IPS-20b (cell line): ENCODE measurements at regions not wholly inside any gene's neighbourhood (a gene's known extent, or its start where the extent isn't known, plus 50 kb on each side); places are given as distances from the start of the nearest gene placed in this dataset.
"Not testable (repeated sequence)": the region's sequence is repeated elsewhere in the genome, so short reads cannot be mapped to it uniquely, and the experiment has no call there.

Experiments
- H3K27ac ChIP-seq: one replicate; pipeline ENCODE4 v1.5.1; 2013; ENCODE audit warnings: low read length
- H3K27me3 ChIP-seq: 2 replicates; pipeline ENCODE4 v1.6.1; 2013; ENCODE audit warnings: mild to moderate bottlenecking, low read length, inconsistent platforms; ENCODE audit not compliant: insufficient read depth
- H3K36me3 ChIP-seq: 2 replicates; pipeline ENCODE4 v1.6.1; 2013; ENCODE audit warnings: low read depth, mild to moderate bottlenecking, inconsistent platforms, low read length, moderate library complexity; ENCODE audit not compliant: insufficient read depth
- H3K4me1 ChIP-seq: 2 replicates; pipeline ENCODE4 v1.6.1; 2013; ENCODE audit warnings: mild to moderate bottlenecking, control low read depth, inconsistent platforms, low read length, moderate library complexity; ENCODE audit not compliant: insufficient read depth
- H3K4me3 ChIP-seq: 2 replicates; pipeline ENCODE4 v1.5.1; 2013; ENCODE audit warnings: mild to moderate bottlenecking, low read length, inconsistent platforms
- H3K9ac ChIP-seq: 2 replicates; pipeline ENCODE4 v1.6.1; 2013; ENCODE audit warnings: low read depth, mild to moderate bottlenecking, inconsistent platforms, low read length, moderate library complexity
- H3K9me3 ChIP-seq: 2 replicates; pipeline ENCODE4 v1.6.1; 2013; ENCODE audit warnings: mild to moderate bottlenecking, low read depth, low read length, inconsistent platforms; ENCODE audit not compliant: insufficient read depth

DNA sequence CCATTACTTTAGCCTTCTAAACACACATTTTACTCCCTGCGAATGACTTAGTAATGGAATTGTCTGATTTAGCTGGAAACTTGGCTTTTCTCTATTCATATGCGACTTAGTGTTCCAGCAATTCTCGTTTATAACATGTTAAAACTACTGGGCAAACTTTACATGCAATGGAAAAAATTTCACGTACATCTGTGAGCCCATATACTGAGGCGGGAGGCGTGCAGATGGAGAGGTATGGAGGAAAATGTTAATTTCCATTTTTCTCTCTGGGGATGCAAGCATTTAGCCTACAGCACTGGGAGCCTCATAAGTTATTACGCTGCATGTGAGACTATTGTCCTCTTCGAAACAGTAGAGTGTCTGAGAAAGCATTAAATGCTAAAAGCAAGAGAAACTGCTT, 591.5 kb upstream of the ANKRD30A start:
- H3K4me3 ChIP-seq = no peak overlapping the region
- no peaks in the 10 kb centered on the region for H3K4me1 ChIP-seq
- peaks cover 12% of the 10 kb centered on the region for H3K9me3 ChIP-seq
- H3K36me3 ChIP-seq = no peaks in the 10 kb centered on the region
- H3K27ac ChIP-seq = no peak overlapping the region
- no peaks in the 10 kb centered on the region for H3K27me3 ChIP-seq
- H3K9ac ChIP-seq = no peak overlapping the region

DNA sequence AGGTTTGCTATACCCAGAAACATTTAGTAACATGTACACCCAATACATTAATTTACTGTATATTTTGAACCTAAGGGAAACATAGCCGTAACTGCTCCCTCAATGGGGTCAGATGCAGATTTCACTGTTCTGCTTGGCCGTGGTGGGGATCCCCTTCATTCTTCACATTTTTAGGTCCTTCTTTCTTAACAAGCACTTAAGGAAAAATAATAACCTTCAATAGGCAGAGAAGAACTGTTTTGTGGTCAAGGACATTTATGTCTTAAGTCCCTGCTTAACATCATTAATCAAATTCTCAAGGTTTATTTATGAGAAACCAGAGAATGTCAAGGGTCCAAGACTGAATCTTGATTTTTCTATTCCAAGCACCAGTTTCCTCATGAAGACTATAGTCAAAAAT, 592.1 kb upstream of the ANKRD30A start:
- Histone ChIP-seq H3K4me3 (no peak overlapping the region), H3K9ac (no peak overlapping the region), H3K27me3 (no peaks in the 10 kb centered on the region), H3K9me3 (peaks cover 12% of the 10 kb centered on the region), H3K27ac (no peak overlapping the region), H3K36me3 (no peaks in the 10 kb centered on the region), H3K4me1 (no peaks in the 10 kb centered on the region)

DNA sequence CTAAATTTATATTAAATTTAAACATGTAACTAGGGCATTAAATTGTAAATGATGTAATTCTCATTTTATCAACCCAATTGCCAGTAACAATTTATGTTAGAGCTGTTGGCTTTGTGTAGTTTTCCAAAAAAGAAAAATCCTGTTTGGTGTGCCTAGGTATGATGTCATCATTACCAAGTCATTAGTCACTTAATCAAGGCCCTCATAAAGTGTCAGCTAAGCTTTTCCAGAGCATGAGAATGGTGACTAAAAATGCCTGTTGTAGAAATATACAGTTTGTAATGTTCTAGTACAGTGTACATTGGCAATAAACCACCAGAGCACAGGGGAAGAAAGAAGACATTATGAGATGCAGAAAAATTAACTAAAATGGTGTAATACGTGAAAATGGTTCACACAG, 593.8 kb upstream of the ANKRD30A start:
- Histone ChIP-seq H3K4me3 (no peak overlapping the region), H3K36me3 (no peaks in the 10 kb centered on the region), H3K9me3 (peaks cover 12% of the 10 kb centered on the region), H3K9ac (no peak overlapping the region), H3K27ac (no peak overlapping the region), H3K27me3 (no peaks in the 10 kb centered on the region), H3K4me1 (no peaks in the 10 kb centered on the region)

DNA sequence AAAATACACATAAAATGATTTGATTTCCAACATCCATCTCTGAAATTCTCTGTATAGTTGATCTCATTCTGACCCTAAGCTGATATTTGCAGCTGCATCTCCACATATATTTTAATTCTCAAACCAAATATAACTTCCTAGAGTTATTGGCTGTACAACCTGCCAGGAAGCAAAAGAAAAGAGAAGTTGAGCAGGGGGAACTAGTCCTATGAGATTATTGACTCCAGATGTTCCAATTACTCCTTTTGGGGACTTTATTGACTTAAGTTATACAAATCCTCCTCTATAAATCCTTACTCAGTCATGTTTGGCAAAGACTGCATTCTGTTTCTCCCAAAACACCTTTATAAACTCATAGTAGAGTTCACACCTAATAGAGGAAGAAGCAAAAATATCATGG, 599.4 kb upstream of the ANKRD30A start:
- Histone ChIP-seq H3K9ac (no peak overlapping the region), H3K4me3 (no peak overlapping the region), H3K27ac (no peak overlapping the region), H3K4me1 (no peaks in the 10 kb centered on the region), H3K27me3 (no peaks in the 10 kb centered on the region), H3K36me3 (no peaks in the 10 kb centered on the region), H3K9me3 (peaks cover 12% of the 10 kb centered on the region)

DNA sequence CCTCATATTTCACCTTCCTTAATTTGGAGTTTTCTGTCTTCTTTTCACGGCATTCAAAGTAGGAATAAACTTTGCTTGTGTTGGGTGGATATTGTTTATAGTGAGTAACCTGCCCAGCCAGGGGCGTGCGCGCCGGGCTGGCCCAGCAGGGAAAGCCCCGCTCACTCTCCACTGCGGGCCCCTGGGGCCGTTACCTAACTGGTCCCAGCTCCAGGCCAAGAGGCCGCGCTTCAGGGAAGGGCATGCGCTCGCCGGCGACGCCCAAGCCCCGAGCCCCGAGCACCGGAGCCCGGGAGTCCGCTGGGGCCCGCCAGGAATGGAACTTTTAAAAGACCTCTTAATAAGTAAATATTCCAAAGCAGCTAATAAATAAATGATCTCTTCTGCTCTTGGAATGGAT, 601.3 kb upstream of the ANKRD30A start:
- H3K4me1 ChIP-seq, H3K36me3 ChIP-seq, H3K9me3 ChIP-seq, H3K27ac ChIP-seq, H3K27me3 ChIP-seq, H3K4me3 ChIP-seq, H3K9ac ChIP-seq: not testable (repeated sequence)

DNA sequence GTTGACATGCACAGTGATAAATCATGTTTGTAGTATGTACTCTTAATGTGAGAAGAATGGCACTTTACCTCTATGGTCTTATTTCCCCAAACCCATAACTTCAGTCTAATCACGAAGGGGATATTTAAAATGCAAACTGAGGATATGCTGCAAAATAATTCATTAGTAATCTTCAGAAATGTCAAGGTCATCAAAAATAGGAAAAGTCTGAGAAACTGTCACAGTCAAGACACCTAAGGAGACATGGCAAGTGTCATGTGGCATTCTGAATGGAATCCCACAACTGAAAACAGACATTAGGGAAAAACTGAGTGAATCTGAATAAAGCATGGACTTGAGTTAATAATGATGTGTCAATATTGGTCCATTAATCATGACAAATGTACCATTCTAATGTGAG, 605.5 kb upstream of the ANKRD30A start:
- no peaks in the 10 kb centered on the region for H3K36me3 ChIP-seq
- H3K4me3 ChIP-seq = no peak overlapping the region
- no peaks in the 10 kb centered on the region for H3K4me1 ChIP-seq
- H3K9me3 ChIP-seq = no peaks in the 10 kb centered on the region
- H3K27me3 ChIP-seq = no peaks in the 10 kb centered on the region
- no peak overlapping the region for H3K27ac ChIP-seq
- no peak overlapping the region for H3K9ac ChIP-seq

DNA sequence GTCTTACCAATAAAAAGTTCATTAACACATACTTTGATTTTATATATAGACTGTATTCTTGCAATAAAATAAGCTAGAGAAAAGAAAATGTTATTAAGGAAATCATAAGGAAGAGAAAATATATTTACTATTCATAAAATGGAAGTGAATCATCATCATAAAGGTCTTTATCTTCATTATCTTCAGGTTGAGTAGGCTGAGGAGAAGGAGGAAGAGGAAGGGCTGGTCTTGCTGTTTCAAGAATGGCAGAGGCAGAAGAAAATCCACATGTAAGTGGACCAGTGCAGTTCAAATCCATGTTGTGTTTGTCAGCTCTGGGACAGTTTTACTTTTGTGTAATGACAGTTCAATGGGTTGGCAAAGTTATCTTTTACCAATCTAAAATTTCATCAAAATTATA, 609.1 kb upstream of the ANKRD30A start:
- Histone ChIP-seq H3K27ac (no peak overlapping the region), H3K27me3 (no peaks in the 10 kb centered on the region), H3K9ac (no peak overlapping the region), H3K9me3 (no peaks in the 10 kb centered on the region), H3K4me1 (no peaks in the 10 kb centered on the region), H3K4me3 (no peak overlapping the region), H3K36me3 (no peaks in the 10 kb centered on the region)

DNA sequence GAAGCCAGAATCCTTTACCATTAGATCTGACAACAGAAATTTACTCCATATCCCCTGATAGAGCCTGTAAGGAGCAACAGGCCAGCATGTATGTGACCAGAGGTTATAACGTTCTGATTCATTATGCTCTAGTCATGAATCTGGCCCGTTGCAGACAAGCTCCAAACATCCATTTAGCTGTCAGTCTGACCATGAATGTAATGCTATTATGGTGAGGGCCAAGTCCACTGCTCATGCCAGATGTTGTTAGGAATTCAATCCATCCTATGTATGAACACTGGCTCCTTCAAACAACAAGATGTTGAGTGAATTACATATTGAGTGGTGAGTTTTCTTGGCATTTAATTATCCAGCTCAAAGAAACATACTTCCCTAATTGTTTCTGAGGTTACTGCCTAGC, 610.1 kb upstream of the ANKRD30A start:
- no peak overlapping the region for H3K4me3 ChIP-seq
- H3K27me3 ChIP-seq = no peaks in the 10 kb centered on the region
- H3K9ac ChIP-seq = no peak overlapping the region
- no peaks in the 10 kb centered on the region for H3K36me3 ChIP-seq
- H3K9me3 ChIP-seq = no peaks in the 10 kb centered on the region
- no peaks in the 10 kb centered on the region for H3K4me1 ChIP-seq
- H3K27ac ChIP-seq = no peak overlapping the region

DNA sequence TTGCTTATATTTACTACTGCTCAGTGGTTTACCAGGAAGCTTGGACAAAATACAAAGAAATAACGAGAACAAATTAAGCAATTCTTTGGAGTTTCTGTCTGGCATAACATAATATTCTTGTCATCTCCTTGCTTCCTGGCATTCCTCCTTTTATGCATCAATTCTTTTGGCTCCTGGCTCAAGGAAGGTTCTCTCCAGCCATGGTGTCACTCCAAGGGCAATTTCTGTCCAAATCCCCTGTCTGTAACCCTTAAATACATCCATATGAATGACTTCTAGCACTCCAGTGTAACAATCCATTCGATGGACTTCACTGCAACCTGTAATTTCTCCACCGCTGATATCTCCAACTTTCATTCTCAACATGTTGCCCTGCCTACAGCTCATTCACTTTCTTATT, 617.7 kb upstream of the ANKRD30A start:
- Histone ChIP-seq H3K36me3 (no peaks in the 10 kb centered on the region), H3K9me3 (no peaks in the 10 kb centered on the region)

DNA sequence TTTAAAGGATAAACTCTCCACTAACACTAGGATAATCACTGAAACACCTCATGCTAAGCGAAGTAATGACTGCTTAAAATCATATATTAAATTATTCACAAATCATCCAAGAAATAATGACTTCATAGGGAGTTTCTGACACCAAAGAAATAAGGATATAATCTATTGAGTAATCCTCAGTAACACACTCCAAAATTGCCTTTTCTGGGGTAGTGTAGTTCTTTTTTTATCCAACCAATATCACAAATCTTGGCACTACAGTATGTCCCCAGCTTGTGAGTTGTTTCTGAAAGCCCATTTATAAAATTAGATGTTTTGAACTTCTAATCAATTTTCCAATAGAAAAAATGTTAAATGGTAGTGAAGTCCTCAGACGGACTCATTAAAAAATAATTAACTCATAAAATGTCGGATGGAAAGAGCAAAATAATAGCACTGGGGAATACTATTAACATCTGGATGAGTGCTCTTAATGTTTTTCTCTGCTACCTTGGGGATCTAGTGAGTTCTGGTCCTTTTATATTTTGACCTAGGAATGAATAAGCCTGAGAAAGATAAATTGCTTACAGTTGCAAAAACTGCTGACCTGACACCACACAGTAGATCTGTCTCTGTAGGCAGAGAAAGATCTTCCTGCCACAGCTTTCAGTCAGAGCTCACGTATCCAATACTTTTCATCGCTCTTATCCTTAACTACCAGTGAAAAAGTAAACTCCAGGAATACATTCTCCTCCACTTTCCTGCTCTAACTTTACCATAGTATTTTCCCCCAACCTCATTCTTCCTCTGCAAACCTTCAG, 618.5 kb upstream of the ANKRD30A start:
- Histone ChIP-seq H3K36me3 (no peaks in the 10 kb centered on the region), H3K4me3 (no peak overlapping the region), H3K9ac (no peak overlapping the region), H3K27ac (no peak overlapping the region), H3K9me3 (no peaks in the 10 kb centered on the region), H3K27me3 (no peaks in the 10 kb centered on the region), H3K4me1 (no peaks in the 10 kb centered on the region)

More for the DNA sequence above, 617.7 kb upstream of the ANKRD30A start:
- Histone ChIP-seq H3K27ac (no peak overlapping the region), H3K9ac (no peak overlapping the region), H3K4me1 (no peaks in the 10 kb centered on the region), H3K27me3 (no peaks in the 10 kb centered on the region), H3K4me3 (no peak overlapping the region)

DNA sequence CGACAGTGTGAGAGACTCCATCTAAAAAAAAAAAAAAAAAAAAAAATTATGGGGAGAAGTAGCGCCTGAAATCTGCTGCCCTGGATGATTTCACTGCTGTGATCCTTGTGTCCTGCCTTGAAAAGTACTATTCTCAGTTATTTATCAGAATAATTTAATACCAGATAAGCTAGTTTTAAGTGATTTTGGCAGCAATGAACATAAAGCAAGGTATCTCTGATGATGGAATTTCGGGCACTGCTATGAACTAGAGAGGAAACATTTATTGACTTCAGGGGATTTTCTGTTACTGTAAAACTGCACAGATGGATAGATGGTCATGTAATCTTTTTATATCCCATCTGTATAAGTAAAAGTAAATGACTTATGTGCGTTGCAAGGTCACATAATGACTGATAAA, 619.1 kb upstream of the ANKRD30A start:
- no peaks in the 10 kb centered on the region for H3K9me3 ChIP-seq

DNA sequence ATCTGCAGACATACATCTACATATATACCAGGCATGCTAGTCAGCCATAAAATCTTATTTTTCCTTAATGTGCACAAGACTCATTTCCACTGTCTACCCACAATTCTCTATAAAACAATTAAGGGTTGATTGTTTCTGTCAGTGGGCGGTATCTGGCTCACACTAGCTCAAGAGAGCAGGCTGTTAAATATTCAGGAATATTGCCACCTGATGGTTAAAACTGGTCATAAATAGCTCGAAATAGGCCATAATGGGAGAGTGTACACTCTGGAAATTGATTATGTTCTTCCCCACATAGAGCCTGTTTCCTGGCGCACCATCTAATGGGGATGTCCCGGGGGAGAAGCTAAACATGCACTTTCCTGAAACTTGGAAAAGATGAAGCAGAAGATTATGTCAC, 620.6 kb upstream of the ANKRD30A start:
- no peaks in the 10 kb centered on the region for H3K36me3 ChIP-seq
- H3K4me1 ChIP-seq = no peaks in the 10 kb centered on the region
- H3K4me3 ChIP-seq = no peak overlapping the region
- H3K9me3 ChIP-seq = no peaks in the 10 kb centered on the region
- no peak overlapping the region for H3K9ac ChIP-seq
- no peaks in the 10 kb centered on the region for H3K27me3 ChIP-seq
- H3K27ac ChIP-seq = no peak overlapping the region

More for the DNA sequence above, 619.1 kb upstream of the ANKRD30A start:
- no peaks in the 10 kb centered on the region for H3K27me3 ChIP-seq
- H3K4me1 ChIP-seq = no peaks in the 10 kb centered on the region
- H3K9ac ChIP-seq = no peak overlapping the region
- no peak overlapping the region for H3K4me3 ChIP-seq
- no peak overlapping the region for H3K27ac ChIP-seq
- H3K36me3 ChIP-seq = no peaks in the 10 kb centered on the region
